Panc1 (cell line): ENCODE measurements at regions not wholly inside any gene's neighbourhood (a gene's known extent, or its start where the extent isn't known, plus 50 kb on each side); places are given as distances from the start of the nearest gene placed in this dataset.

Experiments
- ATAC-seq: fragments of 200-7000 bp; cut with Tn5 transposase; 2 replicates; pipeline ENCODE4 v1.9.1; 2020; ENCODE audit warnings: mild to moderate bottlenecking, moderate library complexity
- BruUV-seq: library from RNA; stranded (reverse); fragments of 400-500 nt; replicated peaks from 2 replicates; lab custom pipeline; 2021; lab: Mats Ljungman, UMichigan
- CTCF ChIA-PET: fragments of 300-600 bp; sonication (Branson Sonifier 250); formaldehyde crosslinking; loops from one replicate; lab custom pipeline; 2022; ENCODE audit warnings: antibody characterized with exemption; lab: Charles Lee
- POLR2A ChIA-PET: fragments of 300-600 bp; sonication (Branson Sonifier 250); formaldehyde crosslinking; loops from one replicate; lab custom pipeline; 2022; ENCODE audit warnings: antibody characterized with exemption; lab: Charles Lee
- DNase-seq: peaks from one replicate; pipeline ENCODE4 v3.0.0-alpha.2; 2010; ENCODE audit warnings: low read depth, low spot score
- H3K27ac ChIP-seq: 2 replicates; pipeline ENCODE4 v1.5.1; 2011; ENCODE audit warnings: mild to moderate bottlenecking, low read length, inconsistent platforms
- H3K27me3 ChIP-seq: fragments of 200-500 bp; sonication (Bioruptor generic); 2 replicates; pipeline ENCODE4 v1.6.0; 2014; ENCODE audit warnings: low read length, inconsistent platforms; ENCODE audit not compliant: control insufficient read depth, insufficient read depth
- H3K36me3 ChIP-seq: fragments of 200-500 bp; sonication (Bioruptor generic); 2 replicates; pipeline ENCODE4 v1.5.1; 2014; ENCODE audit warnings: inconsistent platforms, mild to moderate bottlenecking, low read length, moderate library complexity; ENCODE audit not compliant: control insufficient read depth, insufficient read depth
- H3K4me1 ChIP-seq: 2 replicates; pipeline ENCODE4 v1.5.1; 2011; ENCODE audit warnings: inconsistent platforms, mild to moderate bottlenecking, low read length, moderate library complexity; ENCODE audit not compliant: control insufficient read depth, insufficient read depth
- H3K4me3 ChIP-seq, 2 experiments: 2 replicates each; pipeline ENCODE4 v1.5.1; 2011 to 2012; ENCODE audit warnings: low read depth in 2 of 2, low read length in 2 of 2, mild to moderate bottlenecking in 2 of 2, inconsistent platforms in 1 of 2, moderate library complexity in 1 of 2
- H3K9me3 ChIP-seq: fragments of 200-500 bp; sonication (Bioruptor generic); 2 replicates; pipeline ENCODE4 v1.5.1; 2014; ENCODE audit warnings: low read depth, mild to moderate bottlenecking, inconsistent platforms, low read length, moderate library complexity; ENCODE audit not compliant: control insufficient read depth, insufficient read depth
- CTCF ChIP-seq: fragments of 450-650 bp; IDR thresholded peaks from 2 replicates; pipeline ENCODE4 v1.5.1; 2017; ENCODE audit warnings: mild to moderate bottlenecking
- POLR2AphosphoS5 ChIP-seq: IDR thresholded peaks from 2 replicates; pipeline ENCODE4 v1.6.1; 2012; ENCODE audit warnings: mild to moderate bottlenecking, low read depth, low read length, moderate library complexity
- REST ChIP-seq, 2 experiments: IDR thresholded peaks; 2 replicates each; pipeline ENCODE4 v1.6.1; 2011 to 2012; ENCODE audit warnings: low read depth in 2 of 2, control low read depth in 1 of 2, low read length in 1 of 2, mild to moderate bottlenecking in 1 of 2, moderate library complexity in 1 of 2; ENCODE audit not compliant: insufficient read depth in 1 of 2
- SIN3A ChIP-seq: IDR thresholded peaks from 2 replicates; pipeline ENCODE4 v1.6.1; 2012; ENCODE audit warnings: low read depth, mild to moderate bottlenecking, low read length, moderate library complexity, borderline replicate concordance; ENCODE audit not compliant: insufficient read depth
- TCF7L2 ChIP-seq: IDR thresholded peaks from 2 replicates; pipeline ENCODE4 v1.6.1; 2011; ENCODE audit warnings: mild to moderate bottlenecking, low read depth, low read length, inconsistent platforms
- in situ Hi-C: cut with HindIII; loops from 2 replicates; pipeline ENCODE4 v1.10.0; 2016; ENCODE audit warnings: low sequenced_read_pairs, low pct_unique_long_range_greater_than_20kb
- intact Hi-C: fragments of 100-400 bp; cut with micrococcal nuclease; formaldehyde crosslinking; loops from one replicate; pipeline ENCODE4 v1.10.0; 2022; ENCODE audit not compliant: unreplicated experiment

- Histone ChIP-seq H3K27me3 (no peaks in the 10 kb centered on the region), H3K27ac (no peak overlapping the region), H3K4me1 (no peaks in the 10 kb centered on the region), H3K4me3 (no peak overlapping the region), H3K9me3 (no peaks in the 10 kb centered on the region), H3K36me3 (no peaks in the 10 kb centered on the region)
- BruUV-seq, result no TSS peak
- intact Hi-C loops, result no loop called here
- DNase-seq, result no peak
- no peak for ATAC-seq
- POLR2A ChIA-PET, result no interaction called here
- no peak for TF ChIP-seq TCF7L2
- TF ChIP-seq CTCF, result no peak
- no peak for TF ChIP-seq SIN3A
- no peak for TF ChIP-seq POLR2AphosphoS5
- no peak for TF ChIP-seq REST (IDR thresholded peaks at IDR 0.05; ENCODE audit: insufficient read depth in 1 of 2, low read depth in 2 of 2, low read length in 1 of 2)
- in situ Hi-C loops, result no loop called here
- CTCF ChIA-PET, result no interaction called here
Measured at GRCh38 chr5:153340139-153340538, 150.3 kb upstream of the GRIA1 start.

- in situ Hi-C loops (no loop called here), intact Hi-C loops (no loop called here)
- ChIA-PET POLR2A (no interaction called here), CTCF (no interaction called here)
- BruUV-seq, result no TSS peak
- DNase-seq, result no peak
- H3K36me3 ChIP-seq, result no peaks in the 10 kb centered on the region
- no peak for ATAC-seq
- H3K9me3 ChIP-seq, result no peaks in the 10 kb centered on the region
- TF ChIP-seq SIN3A, result no peak
- TF ChIP-seq TCF7L2, result no peak
- no peak for TF ChIP-seq CTCF
- no peak for TF ChIP-seq REST (IDR thresholded peaks at IDR 0.05; ENCODE audit: insufficient read depth in 1 of 2, low read depth in 2 of 2, low read length in 1 of 2)
- no peak for TF ChIP-seq POLR2AphosphoS5
- H3K4me1 ChIP-seq, result no peaks in the 10 kb centered on the region
- no peak overlapping the region for H3K4me3 ChIP-seq
- no peaks in the 10 kb centered on the region for H3K27me3 ChIP-seq
- H3K27ac ChIP-seq, result no peak overlapping the region
Measured at GRCh38 chr5:153340738-153341137, 149.7 kb upstream of the GRIA1 start.
